Activated effector memory CD4-positive, alpha-beta T cell treated with anti-CD3 and anti-CD28 coated beads, Interleukin-2, amount 50 U/mL, for 16 hours (primary cell): ENCODE measurements at regions not wholly inside any gene's neighbourhood (a gene's known extent, or its start where the extent isn't known, plus 50 kb on each side); places are given as distances from the start of the nearest gene placed in this dataset.

ENCODE experiments used
- DNase-seq: peaks from one replicate; pipeline ENCODE4 v3.0.0-alpha.2; 2020

- no peak for DNase-seq
Observed at GRCh38 chr18:73270920-73271634, 403.3 kb upstream of the NETO1 start.

- no peak for DNase-seq
Observed at GRCh38 chr18:73264562-73264921, 396.8 kb upstream of the NETO1 start.

GRCh38 chr18:73261923-73262322, 394.1 kb upstream of the NETO1 start:
- no peak for DNase-seq

- no peak for DNase-seq
Observed at GRCh38 chr18:73261243-73261642, 393.5 kb upstream of the NETO1 start.

- DNase-seq = no peak
Observed at GRCh38 chr18:73258375-73259087, 390.7 kb upstream of the NETO1 start.

GRCh38 chr18:73254564-73254963, 386.8 kb upstream of the NETO1 start:
- DNase-seq = no peak

- no peak for DNase-seq
Observed at GRCh38 chr18:73249030-73249429, 381.2 kb upstream of the NETO1 start.

GRCh38 chr18:73246763-73247162, 379.0 kb upstream of the NETO1 start:
- no peak for DNase-seq

- DNase-seq = no peak
Observed at GRCh38 chr18:73245345-73245744, 377.6 kb upstream of the NETO1 start.

- DNase-seq = no peak
Observed at GRCh38 chr18:73244401-73244800, 376.6 kb upstream of the NETO1 start.

GRCh38 chr18:73240899-73241298, 373.1 kb upstream of the NETO1 start:
- no peak for DNase-seq

- DNase-seq = no peak
Observed at GRCh38 chr18:73235921-73236320, 368.1 kb upstream of the NETO1 start.

GRCh38 chr18:73235491-73235890, 367.7 kb upstream of the NETO1 start:
- DNase-seq = no peak

- DNase-seq = no peak
Observed at GRCh38 chr18:73232933-73233332, 365.1 kb upstream of the NETO1 start.

GRCh38 chr18:73220663-73221062, 352.9 kb upstream of the NETO1 start:
- no peak for DNase-seq

- DNase-seq = no peak
Observed at GRCh38 chr18:73218293-73218692, 350.5 kb upstream of the NETO1 start.

GRCh38 chr18:73214970-73215369, 347.2 kb upstream of the NETO1 start:
- no peak for DNase-seq

GRCh38 chr18:73212442-73212841, 344.7 kb upstream of the NETO1 start:
- DNase-seq = no peak

- DNase-seq = no peak
Observed at GRCh38 chr18:73201940-73202339, 334.2 kb upstream of the NETO1 start.

- no peak for DNase-seq
Observed at GRCh38 chr18:73199151-73199550, 331.4 kb upstream of the NETO1 start.

GRCh38 chr18:73189718-73190117, 321.9 kb upstream of the NETO1 start:
- no peak for DNase-seq

GRCh38 chr18:73168236-73168635, 300.4 kb upstream of the NETO1 start:
- no peak for DNase-seq

- no peak for DNase-seq
Observed at GRCh38 chr18:73164430-73164829, 296.6 kb upstream of the NETO1 start.

- DNase-seq = no peak
Observed at GRCh38 chr18:73163236-73163635, 295.4 kb upstream of the NETO1 start.

- no peak for DNase-seq
Observed at GRCh38 chr18:73156117-73156516, 288.3 kb upstream of the NETO1 start.
